Hepatocyte (in vitro differentiated cells): ENCODE measurements at regions not wholly inside any gene's neighbourhood (a gene's known extent, or its start where the extent isn't known, plus 50 kb on each side); places are given as distances from the start of the nearest gene placed in this dataset.

ENCODE experiments used
- EZH2 ChIP-seq: fragments of 200-600 bp; sonication (generic); IDR thresholded peaks from 2 replicates; pipeline ENCODE4 v1.6.1; 2016; ENCODE audit warnings: antibody characterized with exemption, mild to moderate bottlenecking, borderline replicate concordance
- EZH2phosphoT487 ChIP-seq: fragments of 200-600 bp; sonication (generic); IDR thresholded peaks from one replicate; pipeline ENCODE4 v1.6.1; 2018; ENCODE audit warnings: antibody characterized with exemption, mild to moderate bottlenecking, low read depth, moderate library complexity; ENCODE audit not compliant: unreplicated experiment, severe bottlenecking
- TF ChIP-seq, protein P1 (sequence below): fragments of 200-600 bp; sonication (generic); IDR thresholded peaks from 2 replicates; pipeline ENCODE4 v1.5.1; 2016; ENCODE audit warnings: antibody characterized with exemption, mild to moderate bottlenecking; ENCODE audit not compliant: poor library complexity

DNA sequence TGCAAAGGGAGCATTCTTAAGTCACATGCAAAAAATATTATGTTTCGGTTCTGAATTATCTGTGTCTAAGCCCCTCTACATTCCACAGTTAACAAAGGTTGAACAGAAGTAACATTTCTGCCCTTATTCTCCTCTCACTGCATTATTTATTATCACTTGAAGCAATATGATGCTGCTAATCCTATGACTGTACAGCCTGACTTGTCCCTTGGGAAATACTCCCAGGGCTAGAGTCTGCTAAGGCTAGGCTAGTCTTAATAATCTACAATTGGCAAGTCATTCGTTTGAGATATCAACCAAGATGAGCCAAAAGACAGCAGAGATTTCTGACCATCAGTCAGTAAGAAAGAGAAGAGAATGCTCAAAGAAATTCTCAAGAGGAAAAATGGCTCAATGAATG is 226.9 kb upstream of the HCCS start:
- TF ChIP-seq, protein P1, sequence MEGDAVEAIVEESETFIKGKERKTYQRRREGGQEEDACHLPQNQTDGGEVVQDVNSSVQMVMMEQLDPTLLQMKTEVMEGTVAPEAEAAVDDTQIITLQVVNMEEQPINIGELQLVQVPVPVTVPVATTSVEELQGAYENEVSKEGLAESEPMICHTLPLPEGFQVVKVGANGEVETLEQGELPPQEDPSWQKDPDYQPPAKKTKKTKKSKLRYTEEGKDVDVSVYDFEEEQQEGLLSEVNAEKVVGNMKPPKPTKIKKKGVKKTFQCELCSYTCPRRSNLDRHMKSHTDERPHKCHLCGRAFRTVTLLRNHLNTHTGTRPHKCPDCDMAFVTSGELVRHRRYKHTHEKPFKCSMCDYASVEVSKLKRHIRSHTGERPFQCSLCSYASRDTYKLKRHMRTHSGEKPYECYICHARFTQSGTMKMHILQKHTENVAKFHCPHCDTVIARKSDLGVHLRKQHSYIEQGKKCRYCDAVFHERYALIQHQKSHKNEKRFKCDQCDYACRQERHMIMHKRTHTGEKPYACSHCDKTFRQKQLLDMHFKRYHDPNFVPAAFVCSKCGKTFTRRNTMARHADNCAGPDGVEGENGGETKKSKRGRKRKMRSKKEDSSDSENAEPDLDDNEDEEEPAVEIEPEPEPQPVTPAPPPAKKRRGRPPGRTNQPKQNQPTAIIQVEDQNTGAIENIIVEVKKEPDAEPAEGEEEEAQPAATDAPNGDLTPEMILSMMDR: no peak
- TF ChIP-seq EZH2phosphoT487: no peak
- TF ChIP-seq EZH2: no peak
